HEK293 (cell line): ENCODE measurements at regions not wholly inside any gene's neighbourhood (a gene's known extent, or its start where the extent isn't known, plus 50 kb on each side); places are given as distances from the start of the nearest gene placed in this dataset.
"Not testable (repeated sequence)": the region's sequence is repeated elsewhere in the genome, so short reads cannot be mapped to it uniquely, and the experiment has no call there.

ENCODE experiments used
- CTCF ChIP-seq: fragments of 450-650 bp; formaldehyde crosslinking; IDR thresholded peaks from 2 replicates; pipeline ENCODE4 v1.5.1; 2016; ENCODE audit warnings: missing biosample characterization, missing genetic modification characterization
- KLF1 ChIP-seq: fragments of 450-650 bp; formaldehyde crosslinking; IDR thresholded peaks from 2 replicates; pipeline ENCODE4 v1.5.1; 2016; ENCODE audit warnings: missing biosample characterization, missing genetic modification characterization
- SP7 ChIP-seq: fragments of 450-650 bp; formaldehyde crosslinking; IDR thresholded peaks from 2 replicates; pipeline ENCODE4 v1.5.1; 2016; ENCODE audit warnings: missing biosample characterization, missing genetic modification characterization
- YY1 ChIP-seq: fragments of 450-650 bp; formaldehyde crosslinking; IDR thresholded peaks from 2 replicates; pipeline ENCODE4 v1.5.1; 2018; ENCODE audit warnings: missing biosample characterization, missing genetic modification characterization
- ZNF146 ChIP-seq: fragments of 450-650 bp; formaldehyde crosslinking; IDR thresholded peaks from 2 replicates; pipeline ENCODE4 v1.5.1; 2016; ENCODE audit warnings: missing biosample characterization, missing genetic modification characterization
- ZNF48 ChIP-seq: fragments of 450-650 bp; formaldehyde crosslinking; IDR thresholded peaks from 2 replicates; pipeline ENCODE4 v1.5.1; 2016; ENCODE audit warnings: missing biosample characterization, missing genetic modification characterization

GRCh38 chr9:67086862-67087261 is 94.5 kb upstream of the SPATA31A3 start:
- TF ChIP-seq YY1 (tag by site-specific recombination); KLF1 (tag by site-specific recombination); CTCF; ZNF48 (tag by site-specific recombination); SP7 (tag by site-specific recombination); ZNF146: not testable (repeated sequence)
